ENCODE measurements at regions not wholly inside any gene's neighbourhood (a gene's known extent, or its start where the extent isn't known, plus 50 kb on each side); places are given as distances from the start of the nearest gene placed in this dataset.

DNA sequence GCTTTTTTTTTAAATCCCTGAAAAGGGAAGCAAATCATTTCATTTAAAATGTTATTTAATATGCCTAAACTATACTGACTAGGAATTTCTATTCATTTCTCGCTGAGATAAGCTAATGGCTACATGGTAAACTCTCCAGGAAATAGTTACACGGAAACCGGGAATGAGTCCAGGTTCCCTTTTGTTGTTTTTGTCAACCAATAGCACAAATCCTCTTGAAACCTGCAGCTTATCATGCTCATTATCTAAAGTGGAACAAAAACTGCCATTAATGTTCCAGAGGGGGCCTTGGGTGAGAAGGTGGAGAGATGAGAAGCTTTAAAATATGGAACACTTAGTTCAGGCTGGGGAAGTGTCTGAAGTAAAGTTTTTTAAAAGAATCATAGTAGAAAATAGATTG is 113.5 kb upstream of the ALCAM start:
- Histone ChIP-seq H3K4me3 (ENCODE audit: insufficient read depth, low read length) (no peak overlapping the region), H3K36me3 (ENCODE audit: insufficient read depth, low read length) (no peaks in the 10 kb centered on the region), H3K9me3 (ENCODE audit: low read depth, low read length) (no peaks in the 10 kb centered on the region), H4K20me1 (ENCODE audit: insufficient read depth, low read length) (no peaks in the 10 kb centered on the region), H3K4me2 (ENCODE audit: insufficient read depth, low read length) (no peak overlapping the region), H3K27ac (ENCODE audit: low read depth, low read length) (no peak overlapping the region), H3K4me1 (ENCODE audit: insufficient read depth, low read length) (peaks cover 6% of the 10 kb centered on the region), H3K27me3 (ENCODE audit: insufficient read depth, low read length) (no peaks in the 10 kb centered on the region), H2AFZ (ENCODE audit: low read length) (no peak overlapping the region), H3K79me2 (ENCODE audit: insufficient read depth, low read length) (no peaks in the 10 kb centered on the region)
- DNase-seq (ENCODE audit: insufficient read length, low spot score, missing footprints): no peak
- TF ChIP-seq, protein P1, sequence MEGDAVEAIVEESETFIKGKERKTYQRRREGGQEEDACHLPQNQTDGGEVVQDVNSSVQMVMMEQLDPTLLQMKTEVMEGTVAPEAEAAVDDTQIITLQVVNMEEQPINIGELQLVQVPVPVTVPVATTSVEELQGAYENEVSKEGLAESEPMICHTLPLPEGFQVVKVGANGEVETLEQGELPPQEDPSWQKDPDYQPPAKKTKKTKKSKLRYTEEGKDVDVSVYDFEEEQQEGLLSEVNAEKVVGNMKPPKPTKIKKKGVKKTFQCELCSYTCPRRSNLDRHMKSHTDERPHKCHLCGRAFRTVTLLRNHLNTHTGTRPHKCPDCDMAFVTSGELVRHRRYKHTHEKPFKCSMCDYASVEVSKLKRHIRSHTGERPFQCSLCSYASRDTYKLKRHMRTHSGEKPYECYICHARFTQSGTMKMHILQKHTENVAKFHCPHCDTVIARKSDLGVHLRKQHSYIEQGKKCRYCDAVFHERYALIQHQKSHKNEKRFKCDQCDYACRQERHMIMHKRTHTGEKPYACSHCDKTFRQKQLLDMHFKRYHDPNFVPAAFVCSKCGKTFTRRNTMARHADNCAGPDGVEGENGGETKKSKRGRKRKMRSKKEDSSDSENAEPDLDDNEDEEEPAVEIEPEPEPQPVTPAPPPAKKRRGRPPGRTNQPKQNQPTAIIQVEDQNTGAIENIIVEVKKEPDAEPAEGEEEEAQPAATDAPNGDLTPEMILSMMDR (IDR thresholded peaks at IDR 0.05; ENCODE audit: extremely low read depth, low read depth, low read length): no peak

DNA sequence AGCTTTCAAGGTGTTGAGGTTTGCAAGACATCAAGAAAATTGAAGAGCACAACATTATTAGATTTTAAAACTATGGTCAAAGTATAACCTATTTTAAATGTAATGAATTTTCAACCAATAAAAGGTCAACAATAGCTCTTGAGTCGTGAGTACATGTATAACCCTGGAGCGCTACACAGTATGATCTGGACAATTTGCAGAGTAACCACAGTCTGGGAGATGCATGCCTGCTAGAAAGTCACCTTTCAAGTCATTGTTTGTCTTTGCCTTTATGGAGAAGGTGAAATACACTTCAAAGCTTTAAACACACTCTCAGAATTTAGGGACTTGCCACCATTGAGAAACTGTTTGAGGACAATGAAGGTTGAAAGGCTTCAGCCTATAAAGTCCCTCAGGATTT is 112.6 kb upstream of the ALCAM start:
- Histone ChIP-seq H3K4me1 (ENCODE audit: insufficient read depth, low read length) (peaks cover 6% of the 10 kb centered on the region), H3K36me3 (ENCODE audit: insufficient read depth, low read length) (no peaks in the 10 kb centered on the region), H3K27ac (ENCODE audit: low read depth, low read length) (no peak overlapping the region), H3K27me3 (ENCODE audit: insufficient read depth, low read length) (no peaks in the 10 kb centered on the region), H3K79me2 (ENCODE audit: insufficient read depth, low read length) (no peaks in the 10 kb centered on the region), H2AFZ (ENCODE audit: low read length) (no peak overlapping the region), H3K9me3 (ENCODE audit: low read depth, low read length) (no peaks in the 10 kb centered on the region), H3K4me2 (ENCODE audit: insufficient read depth, low read length) (no peak overlapping the region), H4K20me1 (ENCODE audit: insufficient read depth, low read length) (no peaks in the 10 kb centered on the region), H3K4me3 (ENCODE audit: insufficient read depth, low read length) (no peak overlapping the region)
- TF ChIP-seq, protein P1 (IDR thresholded peaks at IDR 0.05; ENCODE audit: extremely low read depth, low read depth, low read length): no peak
- DNase-seq (ENCODE audit: insufficient read length, low spot score, missing footprints): no peak

DNA sequence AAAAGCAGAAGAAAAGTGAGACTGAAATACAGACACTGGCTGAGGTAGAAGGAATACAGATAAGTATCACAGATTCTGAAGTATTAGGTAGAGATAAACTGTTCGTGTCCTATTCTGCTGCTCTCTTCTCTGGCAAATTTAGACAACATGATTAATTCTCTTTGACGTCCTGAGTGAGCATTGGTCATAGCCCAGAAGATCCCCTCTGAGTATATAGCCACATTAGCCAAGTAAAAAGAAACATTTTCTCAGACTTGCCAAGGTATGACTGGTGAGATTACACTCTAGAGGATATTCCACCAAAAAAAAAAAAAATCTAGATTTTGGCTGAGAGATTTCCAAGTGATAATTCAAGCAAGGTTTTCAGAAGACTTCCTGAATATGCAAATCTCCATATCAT is 111.4 kb upstream of the ALCAM start:
- no peaks in the 10 kb centered on the region for H3K27me3 ChIP-seq (ENCODE audit: insufficient read depth, low read length)
- TF ChIP-seq, protein P1 (IDR thresholded peaks at IDR 0.05; ENCODE audit: extremely low read depth, low read depth, low read length): no peak
- no peaks in the 10 kb centered on the region for H3K36me3 ChIP-seq (ENCODE audit: insufficient read depth, low read length)
- H3K9me3 ChIP-seq (ENCODE audit: low read depth, low read length): no peaks in the 10 kb centered on the region
- no peak for DNase-seq (ENCODE audit: insufficient read length, low spot score, missing footprints)
- no peak overlapping the region for H3K27ac ChIP-seq (ENCODE audit: low read depth, low read length)
- no peak overlapping the region for H3K4me3 ChIP-seq (ENCODE audit: insufficient read depth, low read length)
- H3K79me2 ChIP-seq (ENCODE audit: insufficient read depth, low read length): no peaks in the 10 kb centered on the region
- H3K4me2 ChIP-seq (ENCODE audit: insufficient read depth, low read length): no peak overlapping the region
- H3K4me1 ChIP-seq (ENCODE audit: insufficient read depth, low read length): peaks cover 6% of the 10 kb centered on the region
- H4K20me1 ChIP-seq (ENCODE audit: insufficient read depth, low read length): no peaks in the 10 kb centered on the region
- no peak overlapping the region for H2AFZ ChIP-seq (ENCODE audit: low read length)

DNA sequence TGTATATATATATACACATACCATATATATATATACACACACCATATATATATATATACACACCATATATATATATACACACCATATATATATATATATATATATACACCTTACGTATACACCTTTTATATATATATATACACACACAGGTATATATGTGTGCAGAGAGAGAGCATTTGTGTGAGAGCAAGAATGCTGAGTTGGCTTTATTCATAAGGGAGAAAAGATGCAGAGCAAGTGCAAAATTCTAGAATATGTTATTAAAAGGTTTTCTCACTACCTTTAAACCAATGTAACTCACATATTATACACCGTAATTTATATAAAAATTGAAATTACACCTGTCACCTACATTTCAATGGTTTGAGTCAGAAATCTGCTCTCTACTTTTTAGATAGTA is 107.2 kb upstream of the ALCAM start:
- TF ChIP-seq, protein P1 (IDR thresholded peaks at IDR 0.05; ENCODE audit: extremely low read depth, low read depth, low read length): no peak
- Histone ChIP-seq H3K27me3 (ENCODE audit: insufficient read depth, low read length) (no peaks in the 10 kb centered on the region), H3K4me2 (ENCODE audit: insufficient read depth, low read length) (no peak overlapping the region), H2AFZ (ENCODE audit: low read length) (no peak overlapping the region), H3K4me3 (ENCODE audit: insufficient read depth, low read length) (no peak overlapping the region), H3K79me2 (ENCODE audit: insufficient read depth, low read length) (no peaks in the 10 kb centered on the region), H4K20me1 (ENCODE audit: insufficient read depth, low read length) (no peaks in the 10 kb centered on the region), H3K4me1 (ENCODE audit: insufficient read depth, low read length) (peaks cover 6% of the 10 kb centered on the region), H3K9me3 (ENCODE audit: low read depth, low read length) (no peaks in the 10 kb centered on the region), H3K27ac (ENCODE audit: low read depth, low read length) (no peak overlapping the region), H3K36me3 (ENCODE audit: insufficient read depth, low read length) (no peaks in the 10 kb centered on the region)
- no peak for DNase-seq (ENCODE audit: insufficient read length, low spot score, missing footprints)

All from osteoblast (primary cell).